ENCODE measurements at regions not wholly inside any gene's neighbourhood (a gene's known extent, or its start where the extent isn't known, plus 50 kb on each side); places are given as distances from the start of the nearest gene placed in this dataset.
"Not testable (repeated sequence)": the region's sequence is repeated elsewhere in the genome, so short reads cannot be mapped to it uniquely, and the experiment has no call there.

DNA sequence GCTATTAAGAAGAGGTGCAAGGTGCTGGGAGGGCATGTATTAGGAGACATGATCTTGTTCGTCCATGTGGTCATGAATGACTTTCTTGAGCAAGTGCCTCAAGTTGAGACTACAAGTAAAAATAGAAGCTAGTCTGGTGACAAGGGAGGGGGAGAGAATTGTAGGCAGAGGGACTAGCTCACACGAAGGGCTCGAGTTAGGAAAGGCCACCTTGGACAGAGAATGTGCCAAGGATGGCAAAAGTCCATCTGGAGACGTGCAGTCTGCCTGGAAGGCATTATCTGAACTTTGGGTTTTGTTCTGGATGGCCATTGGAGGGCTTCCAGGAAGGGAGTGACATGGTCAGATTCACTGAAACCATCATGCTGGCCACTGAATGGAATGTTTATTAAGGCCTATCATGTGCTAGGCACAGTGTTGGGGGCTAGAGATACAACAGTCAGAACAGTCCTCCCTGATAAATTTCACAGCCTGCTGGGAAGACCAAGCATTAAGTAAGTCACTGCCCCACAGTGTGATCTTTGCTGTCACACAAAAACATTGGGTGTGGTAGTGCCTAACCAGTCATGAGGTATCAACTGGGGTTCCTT is 251.3 kb upstream of the NBPF12 start:
- TF ChIP-seq, protein P1, sequence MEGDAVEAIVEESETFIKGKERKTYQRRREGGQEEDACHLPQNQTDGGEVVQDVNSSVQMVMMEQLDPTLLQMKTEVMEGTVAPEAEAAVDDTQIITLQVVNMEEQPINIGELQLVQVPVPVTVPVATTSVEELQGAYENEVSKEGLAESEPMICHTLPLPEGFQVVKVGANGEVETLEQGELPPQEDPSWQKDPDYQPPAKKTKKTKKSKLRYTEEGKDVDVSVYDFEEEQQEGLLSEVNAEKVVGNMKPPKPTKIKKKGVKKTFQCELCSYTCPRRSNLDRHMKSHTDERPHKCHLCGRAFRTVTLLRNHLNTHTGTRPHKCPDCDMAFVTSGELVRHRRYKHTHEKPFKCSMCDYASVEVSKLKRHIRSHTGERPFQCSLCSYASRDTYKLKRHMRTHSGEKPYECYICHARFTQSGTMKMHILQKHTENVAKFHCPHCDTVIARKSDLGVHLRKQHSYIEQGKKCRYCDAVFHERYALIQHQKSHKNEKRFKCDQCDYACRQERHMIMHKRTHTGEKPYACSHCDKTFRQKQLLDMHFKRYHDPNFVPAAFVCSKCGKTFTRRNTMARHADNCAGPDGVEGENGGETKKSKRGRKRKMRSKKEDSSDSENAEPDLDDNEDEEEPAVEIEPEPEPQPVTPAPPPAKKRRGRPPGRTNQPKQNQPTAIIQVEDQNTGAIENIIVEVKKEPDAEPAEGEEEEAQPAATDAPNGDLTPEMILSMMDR (IDR thresholded peaks at IDR 0.05; ENCODE audit: insufficient read depth, low read length, poor library complexity, severe bottlenecking), result not testable (repeated sequence)
- TF ChIP-seq EZH2phosphoT487 (conservative IDR thresholded peaks at IDR 0.05; ENCODE audit: low read length), result not testable (repeated sequence)

Measured in SU-DHL-6 (cell line).